Cerebellar nuclear complex (tissue), 1 donor: ENCODE measurements at regions not wholly inside any gene's neighbourhood (a gene's known extent, or its start where the extent isn't known, plus 50 kb on each side); places are given as distances from the start of the nearest gene placed in this dataset.
"Not testable (repeated sequence)": the region's sequence is repeated elsewhere in the genome, so short reads cannot be mapped to it uniquely, and the experiment has no call there.

ENCODE experiments used
- DNase-seq, 2 experiments: peaks; one replicate each; lab custom pipeline; 2025; lab: John Stamatoyannopoulos, UW

- no peak for DNase-seq
Measured at GRCh38 chr10:125269716-125270115, 109.4 kb upstream of the CTBP2 start.

- DNase-seq: no peak
Measured at GRCh38 chr10:125266966-125267365, 106.6 kb upstream of the CTBP2 start.

DNA sequence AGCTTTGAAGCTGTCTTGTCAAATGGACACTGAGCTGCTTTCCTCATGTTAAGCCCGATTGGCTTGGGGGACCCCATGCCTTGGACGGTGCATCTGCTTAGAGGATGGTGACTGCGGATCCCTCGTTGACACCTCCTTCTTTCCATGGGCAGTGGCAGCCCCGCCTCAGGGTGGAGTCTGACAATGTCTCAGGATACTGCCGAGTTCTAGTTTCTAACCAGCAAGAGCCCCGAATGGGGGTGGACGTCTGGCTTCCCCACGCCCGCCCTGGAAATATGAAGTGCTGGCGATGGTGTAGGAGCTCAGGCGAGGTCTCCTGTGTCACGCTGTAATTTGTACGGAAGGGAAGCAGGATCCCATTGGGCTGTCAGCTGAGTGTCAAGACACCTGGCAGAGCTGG, 106.2 kb upstream of the CTBP2 start:
- no peak for DNase-seq

DNA sequence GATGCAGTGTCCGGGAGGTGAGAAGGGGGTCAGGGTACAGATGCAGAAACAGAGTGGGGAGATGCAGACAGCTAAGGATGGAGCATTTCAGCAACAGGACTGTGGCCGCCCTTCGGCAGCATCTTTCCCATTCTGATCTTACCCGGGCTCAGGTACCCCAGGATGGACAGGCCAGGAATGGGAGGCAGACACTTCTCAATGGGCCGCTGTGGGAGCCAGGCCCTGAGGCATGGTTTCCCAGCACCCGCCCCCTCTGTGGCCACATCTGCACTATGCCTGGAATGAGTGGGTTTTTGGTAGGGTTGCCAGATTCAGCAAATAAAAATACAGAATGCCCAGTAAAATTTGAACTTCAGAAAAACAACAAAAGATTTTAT, 105.2 kb upstream of the CTBP2 start:
- no peak for DNase-seq

- no peak for DNase-seq
Measured at GRCh38 chr10:125264757-125265578, 104.6 kb upstream of the CTBP2 start.

DNA sequence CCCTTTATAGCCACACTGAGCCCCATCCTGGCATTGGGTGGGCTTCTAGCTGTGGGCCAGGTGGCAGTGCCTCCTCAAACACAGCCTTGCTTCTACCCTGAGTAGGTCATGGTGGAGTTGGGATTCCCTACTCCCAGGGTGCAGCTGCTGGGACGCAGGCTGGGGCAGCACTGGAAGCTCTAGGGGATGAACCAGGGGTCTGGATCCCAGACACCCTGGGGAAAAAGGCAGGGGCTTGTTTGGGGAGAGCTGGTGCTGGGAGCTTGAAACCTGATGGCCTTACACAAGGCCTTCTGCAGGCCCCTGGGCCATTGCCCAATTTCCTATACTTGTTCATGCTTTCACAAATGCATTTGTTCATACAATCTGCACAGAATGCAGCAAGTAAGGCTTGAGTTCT, 103.7 kb upstream of the CTBP2 start:
- DNase-seq: no peak

DNA sequence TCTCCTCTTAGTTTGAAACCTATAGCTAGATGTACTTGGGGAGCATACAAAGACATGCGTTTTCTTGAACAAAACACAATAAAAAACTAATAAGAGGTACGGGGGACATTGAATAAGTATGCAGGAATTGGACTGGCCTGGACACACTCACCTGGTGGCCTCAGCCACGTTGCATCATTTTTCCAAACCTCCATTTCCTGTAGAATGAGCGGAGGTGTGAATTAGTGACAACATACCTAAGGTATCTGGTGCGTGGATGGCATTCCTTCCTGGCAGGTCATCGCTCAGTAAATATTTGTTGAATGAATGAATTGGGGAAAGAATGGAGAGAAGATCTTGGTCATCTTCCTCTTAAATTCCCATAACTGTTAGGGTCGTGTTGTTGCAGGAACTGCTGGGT, 103.2 kb upstream of the CTBP2 start:
- DNase-seq: no peak

- no peak for DNase-seq
Measured at GRCh38 chr10:125262920-125263319, 102.6 kb upstream of the CTBP2 start.

DNA sequence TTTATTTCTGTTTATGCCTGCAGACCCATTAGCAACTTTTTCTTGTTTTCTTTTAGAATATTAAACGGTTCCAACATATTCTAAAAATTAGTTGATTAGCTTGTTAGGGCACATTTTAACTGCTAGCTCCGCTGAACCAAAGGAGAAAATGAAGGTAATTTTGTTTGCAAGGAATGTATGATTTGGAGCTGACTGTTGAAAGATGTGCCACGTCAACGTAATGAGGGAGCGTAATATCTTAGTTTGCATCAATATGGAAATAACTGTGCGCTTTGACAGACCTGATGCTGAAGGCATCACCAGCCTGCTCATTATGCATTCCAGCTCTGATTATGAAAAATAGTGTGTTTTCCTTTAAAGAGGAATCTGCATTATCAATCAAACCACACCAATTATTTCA, 102.0 kb upstream of the CTBP2 start:
- no peak for DNase-seq

DNA sequence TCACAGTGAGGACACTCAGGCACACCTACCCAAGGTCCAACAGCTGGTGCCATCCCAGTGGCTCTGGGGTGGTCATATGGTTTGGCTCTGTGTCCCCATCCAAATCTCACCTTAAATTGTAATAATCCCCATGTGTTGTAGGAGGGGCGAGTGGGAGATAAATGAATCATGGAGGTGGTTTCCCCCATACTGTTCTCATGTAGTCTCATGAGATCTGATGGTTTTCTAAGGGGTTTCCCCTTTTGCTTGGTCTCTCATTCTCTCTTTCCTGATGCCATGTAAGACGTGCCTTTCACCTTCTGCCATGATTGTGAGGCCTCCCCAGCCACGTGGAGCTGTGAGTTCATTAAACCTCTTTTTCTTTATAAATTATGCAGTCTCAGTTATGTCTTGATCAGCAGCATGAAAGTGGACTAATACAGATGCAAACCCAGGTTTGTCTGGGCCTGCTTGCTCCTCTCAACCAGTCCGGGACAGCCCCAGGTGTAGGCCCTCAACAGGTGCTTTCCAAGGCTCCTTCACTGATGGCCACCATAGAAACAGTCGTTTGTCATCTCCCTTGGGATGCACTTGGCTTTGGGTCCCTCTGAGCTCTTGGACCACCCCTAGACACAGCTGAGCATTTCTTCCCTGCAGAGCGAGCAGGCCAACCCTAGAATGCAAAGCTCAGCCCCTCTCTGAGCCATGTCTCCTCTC, 101.3 kb upstream of the CTBP2 start:
- no peak for DNase-seq

DNA sequence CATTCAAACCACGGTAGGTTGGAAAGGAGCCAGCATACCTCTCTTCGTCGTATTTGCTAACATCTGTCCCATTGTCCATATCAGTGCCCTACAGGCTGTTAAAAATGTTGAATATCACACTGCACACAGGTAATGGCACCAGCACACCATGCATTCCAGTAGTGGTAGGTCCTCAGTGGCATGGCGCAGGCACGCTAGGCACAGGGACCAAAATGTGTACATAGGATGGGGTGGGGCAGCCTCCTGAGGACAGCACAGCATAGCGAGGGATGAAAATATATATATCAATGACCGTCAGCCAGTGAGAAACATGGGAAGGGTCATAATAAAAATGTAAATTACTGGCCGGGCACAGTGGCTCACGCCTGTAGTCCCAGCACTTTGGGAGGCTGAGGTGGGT, 99.9 kb upstream of the CTBP2 start:
- no peak for DNase-seq

DNA sequence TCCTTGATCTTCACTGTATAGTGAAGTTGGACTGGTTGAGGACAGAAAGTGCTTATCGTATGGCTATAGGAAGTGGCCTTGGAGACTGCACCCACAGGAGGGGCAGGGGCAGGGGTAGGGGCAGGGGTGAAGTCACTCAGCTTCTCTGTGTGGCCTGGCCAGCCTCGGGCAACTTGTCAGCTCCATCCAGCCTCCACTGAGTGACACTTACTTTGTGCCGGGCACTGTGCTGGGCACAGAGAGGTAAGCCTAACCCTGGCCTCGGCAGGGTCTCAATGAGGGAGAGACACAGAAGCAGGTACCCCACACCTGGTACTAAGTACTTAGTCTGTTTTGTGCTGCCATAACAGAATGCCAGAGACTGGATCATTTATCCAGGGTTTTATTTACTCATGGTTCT, 99.3 kb upstream of the CTBP2 start:
- DNase-seq: no peak

DNA sequence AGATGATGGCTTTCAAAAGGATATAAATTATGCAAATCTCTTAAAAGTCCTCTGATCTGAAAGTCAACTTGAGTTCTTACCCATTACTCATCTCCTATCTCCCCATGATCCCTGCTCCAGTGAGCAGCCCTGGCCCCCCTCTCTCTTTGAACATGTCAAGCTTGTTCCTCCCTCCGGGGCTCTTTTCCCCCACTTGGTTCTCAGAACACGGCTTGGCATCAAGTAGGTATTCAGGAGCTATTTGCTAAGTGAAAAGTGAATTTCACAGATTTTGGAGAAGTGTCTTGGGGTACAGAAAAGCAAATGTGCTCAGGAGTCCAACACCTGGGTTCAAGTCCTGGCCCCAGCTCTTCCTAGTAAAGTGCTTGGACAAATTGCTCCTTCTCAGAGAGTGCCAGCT, 98.3 kb upstream of the CTBP2 start:
- DNase-seq: no peak

DNA sequence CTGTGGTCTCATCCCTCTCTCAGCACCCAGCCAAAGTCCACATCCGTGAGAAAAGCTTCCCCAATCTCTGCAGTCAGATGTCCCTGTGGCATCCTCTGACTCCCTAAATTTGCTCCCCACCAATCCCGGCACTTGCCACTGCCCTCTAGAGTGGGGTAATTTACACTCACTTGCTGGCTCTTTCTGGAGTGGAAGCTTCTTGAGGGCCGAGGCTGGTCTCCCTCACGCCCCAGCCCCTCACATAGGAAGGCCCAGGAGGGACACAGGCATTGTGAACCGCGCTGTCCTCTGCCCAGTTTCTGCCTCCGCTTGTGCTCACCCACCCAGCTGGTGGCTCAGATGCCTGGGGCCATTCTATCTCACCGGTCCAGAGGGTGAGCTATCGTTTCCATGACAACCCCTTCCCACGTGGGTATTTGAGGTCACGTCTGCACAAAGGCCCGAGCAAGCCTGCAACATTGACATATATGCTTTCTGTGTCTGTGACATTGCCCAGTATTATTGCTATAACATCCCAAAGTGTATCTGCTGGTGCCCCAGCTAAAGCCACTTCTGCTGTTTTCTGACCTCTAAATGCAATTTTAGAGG, 97.3 kb upstream of the CTBP2 start:
- no peak for DNase-seq

DNA sequence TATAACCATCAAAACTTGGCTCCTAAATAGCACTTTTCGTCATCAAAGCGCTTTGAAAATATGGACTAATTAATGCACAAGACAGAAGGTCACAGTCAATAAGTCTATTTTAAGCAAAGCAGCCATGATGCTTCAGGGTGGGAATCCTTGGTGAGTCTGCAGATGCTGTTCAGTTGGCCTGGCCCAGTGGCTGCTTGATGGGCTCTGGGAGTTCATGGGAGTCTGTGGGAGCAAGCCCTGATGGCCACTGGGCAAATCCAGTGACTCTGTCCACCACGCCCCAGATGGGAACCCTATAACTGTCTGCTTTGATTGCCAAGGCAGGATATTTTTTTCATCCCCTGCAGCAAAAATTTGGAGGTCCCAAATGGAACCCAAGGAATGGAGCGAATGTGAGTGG, 95.7 kb upstream of the CTBP2 start:
- DNase-seq: no peak

DNA sequence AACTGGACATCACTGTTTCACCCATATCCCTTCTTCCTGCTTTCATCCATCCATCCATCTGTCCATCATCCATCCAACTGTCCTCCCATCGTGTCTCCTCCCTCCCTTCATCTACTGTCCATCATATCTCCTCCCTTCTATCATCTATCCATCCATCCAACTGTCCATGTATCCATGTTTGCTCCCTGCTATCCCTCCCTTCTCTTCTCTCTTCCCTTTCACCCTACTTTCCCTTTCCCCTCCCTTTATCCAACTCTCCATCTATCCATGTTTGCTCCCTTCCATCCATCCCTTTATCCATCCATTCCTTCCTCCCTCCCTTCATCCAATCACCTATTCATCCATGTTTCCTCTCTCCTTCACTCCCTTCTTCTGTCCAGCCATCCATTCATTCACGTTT, 92.6 kb upstream of the CTBP2 start:
- no peak for DNase-seq

- DNase-seq: not testable (repeated sequence)
Measured at GRCh38 chr10:125250834-125251233, 90.5 kb upstream of the CTBP2 start.

- DNase-seq: no peak
Measured at GRCh38 chr10:125249948-125250347, 89.6 kb upstream of the CTBP2 start.

GRCh38 chr10:125248489-125248888, 88.1 kb upstream of the CTBP2 start:
- DNase-seq: no peak

- DNase-seq: no peak
Measured at GRCh38 chr10:125247576-125247975, 87.2 kb upstream of the CTBP2 start.

DNA sequence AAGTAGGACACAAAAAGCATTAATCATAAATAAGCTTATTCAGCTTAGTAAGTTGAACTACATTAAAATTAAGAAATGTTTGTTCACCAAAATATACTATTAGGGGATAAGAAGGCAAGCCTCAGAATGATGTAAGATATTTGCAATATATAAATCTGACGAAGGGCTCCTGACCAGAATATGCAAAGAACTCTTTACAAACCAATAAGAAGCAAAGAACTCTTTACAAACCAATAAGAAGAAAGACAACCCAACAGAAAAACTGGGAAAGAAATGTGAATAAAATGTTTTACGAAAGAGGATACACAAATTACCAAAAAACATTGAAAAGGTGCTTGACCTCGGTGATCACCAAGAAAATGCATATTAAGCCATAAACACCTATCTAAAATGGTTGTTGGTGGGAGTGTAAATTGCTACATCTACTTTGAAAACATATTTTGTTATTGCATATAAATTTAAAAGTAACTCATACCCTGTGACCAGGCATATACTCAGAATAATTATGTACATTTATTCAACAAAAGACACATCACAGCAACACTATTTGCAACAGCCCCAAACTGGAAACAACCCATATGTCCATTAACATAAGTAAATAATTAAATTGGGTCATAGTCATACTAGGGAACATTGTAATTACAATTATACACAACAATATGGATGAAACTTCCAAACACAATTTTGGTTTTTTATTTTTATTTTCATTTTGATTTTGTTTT, 83.3 kb upstream of the CTBP2 start:
- no peak for DNase-seq

- DNase-seq: no peak
Measured at GRCh38 chr10:125238682-125239081, 78.3 kb upstream of the CTBP2 start.

DNA sequence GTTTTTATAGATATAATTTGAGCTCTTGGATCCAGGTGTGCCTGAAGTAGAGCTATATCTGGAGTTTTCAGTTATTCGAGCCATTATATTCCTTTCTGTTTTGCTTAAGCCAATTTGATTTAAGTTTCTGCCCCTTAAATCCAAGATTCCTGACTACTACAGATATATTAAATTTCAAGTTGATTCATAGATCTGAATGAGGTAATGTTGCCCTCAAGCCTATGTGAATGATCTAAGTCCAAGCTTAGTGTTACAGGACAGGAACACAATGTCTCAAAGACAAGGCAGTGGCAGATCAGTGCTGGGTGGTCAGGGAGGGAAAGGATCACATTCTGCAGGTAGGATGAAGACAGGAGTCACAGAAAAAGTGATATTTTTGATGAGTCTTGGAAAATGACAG, 75.7 kb upstream of the CTBP2 start:
- DNase-seq: no peak
